ENCODE measurements at regions not wholly inside any gene's neighbourhood (a gene's known extent, or its start where the extent isn't known, plus 50 kb on each side); places are given as distances from the start of the nearest gene placed in this dataset.

- no peak for DNase-seq
Measured at GRCh38 chr12:77723308-77723707, 107.4 kb upstream of the NAV3 start.

DNA sequence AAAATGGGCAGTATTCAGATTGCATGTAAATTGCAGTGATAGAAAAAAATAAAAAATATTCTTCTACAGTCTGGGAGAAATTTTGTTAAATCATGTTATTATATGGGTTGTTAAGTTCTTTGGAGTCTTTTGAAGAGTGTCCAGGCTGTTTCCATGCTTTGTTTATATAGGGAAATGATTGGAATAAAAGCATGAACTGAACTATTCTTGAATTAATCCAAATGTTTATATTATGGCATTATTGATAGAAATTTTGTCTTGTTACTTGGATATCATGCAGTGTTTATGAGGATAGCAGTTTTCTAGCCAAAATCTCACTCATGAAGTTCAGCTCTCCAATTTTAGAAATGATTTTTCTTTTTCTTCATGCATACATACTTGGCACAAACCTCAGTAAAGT lies 108.2 kb upstream of the NAV3 start:
- DNase-seq, result no peak

GRCh38 chr12:77720258-77720657 lies 110.4 kb upstream of the NAV3 start:
- no peak for DNase-seq

DNA sequence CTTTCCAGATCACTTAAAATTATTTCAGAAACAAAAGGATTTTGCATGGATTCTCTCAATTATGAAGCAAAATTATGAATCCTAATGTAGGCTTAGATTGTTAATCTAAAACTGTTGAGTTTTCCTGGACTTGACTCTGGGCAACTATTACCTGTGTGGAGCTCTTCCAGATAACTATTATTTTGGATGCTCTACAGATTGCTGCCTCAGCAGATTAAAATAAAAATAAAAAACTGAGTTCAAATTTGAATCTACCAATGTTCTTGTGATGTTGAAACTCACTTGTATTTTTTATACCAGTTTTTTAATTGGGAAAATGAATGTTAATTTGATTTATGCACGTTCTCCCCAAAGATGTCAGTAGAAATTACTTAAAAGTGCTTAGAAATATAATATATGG lies 120.5 kb upstream of the NAV3 start:
- DNase-seq, result no peak

- no peak for DNase-seq
Measured at GRCh38 chr12:77697126-77697525, 133.6 kb upstream of the NAV3 start.

- DNase-seq, result peak in 1 of 58 donors; percentile 3
Measured at GRCh38 chr12:77696183-77696582, 134.5 kb upstream of the NAV3 start.

DNA sequence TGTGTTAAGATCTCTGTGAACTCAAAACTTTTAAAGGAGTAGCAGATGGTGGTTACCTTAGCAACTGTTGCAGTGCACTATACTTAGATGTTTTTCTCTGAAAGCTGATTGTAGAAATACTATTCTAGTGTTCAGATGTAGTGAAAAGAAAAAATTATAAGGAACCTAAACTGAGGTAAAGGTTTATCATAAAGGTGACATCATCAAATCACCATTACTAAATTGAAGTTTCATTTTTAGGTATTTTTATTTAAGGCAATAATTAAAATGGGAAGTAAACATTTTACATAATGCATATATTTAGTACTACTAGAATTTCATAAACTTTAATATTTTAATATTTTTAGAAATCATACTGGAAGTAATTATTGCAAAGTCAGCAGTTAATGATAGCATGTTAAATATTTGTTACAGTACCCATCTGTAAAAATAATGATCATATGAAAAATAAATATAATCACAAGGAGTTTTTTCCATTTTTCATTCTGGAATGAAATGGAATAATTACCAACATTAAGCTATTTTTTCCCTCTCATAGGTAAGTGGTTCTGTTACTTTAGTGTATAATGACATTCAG lies 141.1 kb upstream of the NAV3 start:
- no peak for DNase-seq

DNA sequence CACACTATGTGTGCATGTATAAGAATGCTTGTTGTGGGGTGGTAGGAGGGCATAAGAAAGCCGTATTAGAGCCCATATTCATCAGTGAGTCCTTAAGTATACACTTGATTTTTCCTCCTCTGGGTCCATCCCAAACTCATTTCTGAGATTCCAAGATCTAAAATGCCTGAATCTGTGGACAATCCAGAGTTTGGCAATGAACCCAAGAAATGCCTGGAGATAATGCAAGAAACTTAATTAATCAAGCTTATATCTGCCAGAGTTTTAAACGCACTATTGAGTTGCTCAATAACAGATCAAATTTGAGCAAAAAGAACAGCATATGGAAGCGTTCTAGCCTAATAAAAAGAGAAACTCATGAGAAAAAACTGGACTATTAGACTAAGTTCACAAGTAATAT lies 143.4 kb upstream of the NAV3 start:
- DNase-seq, result no peak

DNA sequence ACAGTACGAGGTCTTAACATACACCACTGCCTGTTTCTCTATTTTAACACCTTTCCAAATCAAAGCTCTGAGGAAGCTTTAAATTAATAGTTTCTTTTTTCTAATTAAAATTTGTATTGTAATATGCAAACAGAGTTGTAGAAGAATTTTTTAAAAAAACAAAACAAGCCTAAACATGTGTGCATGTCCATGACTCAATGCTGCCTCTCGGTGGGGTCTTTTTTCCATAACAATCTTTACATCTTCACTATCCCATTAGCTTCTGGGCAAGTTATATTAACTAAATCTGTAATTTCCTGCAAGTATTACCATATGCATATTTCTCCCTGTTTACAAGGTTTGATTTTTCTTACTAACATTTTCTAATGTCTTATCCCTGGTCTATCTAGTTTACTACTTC lies 143.9 kb upstream of the NAV3 start:
- no peak for DNase-seq

- DNase-seq, result no peak
Measured at GRCh38 chr12:77685901-77686300, 144.8 kb upstream of the NAV3 start.

- peak in 45 of 58 donors; percentile 2 to 74 (median 26) for DNase-seq
Measured at GRCh38 chr12:77685112-77685511, 145.6 kb upstream of the NAV3 start.

DNA sequence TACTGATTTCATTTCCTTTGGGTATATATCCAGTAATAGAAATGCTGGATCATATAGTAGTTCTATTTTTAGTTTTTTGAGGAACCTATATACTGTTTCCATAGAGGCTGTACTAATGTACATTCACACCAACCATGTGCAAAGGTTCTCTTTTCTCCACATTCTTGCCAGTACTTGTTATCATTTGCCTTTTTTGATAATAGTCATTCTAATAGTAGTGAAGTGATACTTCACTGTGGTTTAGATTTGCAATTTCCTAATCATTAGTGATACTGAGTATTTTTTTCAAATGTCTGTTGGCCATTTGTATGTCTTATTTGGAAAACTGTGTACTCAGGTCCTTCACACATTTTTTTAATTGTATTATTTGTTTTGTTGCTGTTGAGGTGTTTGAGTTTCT lies 148.2 kb upstream of the NAV3 start:
- DNase-seq, result no peak

DNA sequence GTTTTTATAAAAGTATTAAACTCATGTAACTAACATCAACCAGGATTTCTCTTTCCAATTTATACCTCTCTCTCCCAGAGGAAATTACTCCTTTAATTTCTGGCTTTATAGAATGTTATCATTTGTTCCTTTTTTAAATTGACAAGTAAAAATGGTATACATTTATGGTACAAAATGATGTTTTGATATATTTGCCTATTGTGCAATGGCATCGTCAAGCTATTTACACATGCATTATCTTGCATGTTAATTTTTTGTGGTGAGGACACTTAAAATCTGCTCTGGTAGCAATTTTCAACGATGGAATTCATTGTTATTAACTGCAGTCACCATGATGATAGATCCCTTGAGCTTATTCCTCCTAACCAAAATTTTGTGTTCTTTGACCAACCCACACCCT lies 149.0 kb upstream of the NAV3 start:
- DNase-seq, result no peak

GRCh38 chr12:77679686-77680085 lies 151.0 kb upstream of the NAV3 start:
- DNase-seq, result no peak

DNA sequence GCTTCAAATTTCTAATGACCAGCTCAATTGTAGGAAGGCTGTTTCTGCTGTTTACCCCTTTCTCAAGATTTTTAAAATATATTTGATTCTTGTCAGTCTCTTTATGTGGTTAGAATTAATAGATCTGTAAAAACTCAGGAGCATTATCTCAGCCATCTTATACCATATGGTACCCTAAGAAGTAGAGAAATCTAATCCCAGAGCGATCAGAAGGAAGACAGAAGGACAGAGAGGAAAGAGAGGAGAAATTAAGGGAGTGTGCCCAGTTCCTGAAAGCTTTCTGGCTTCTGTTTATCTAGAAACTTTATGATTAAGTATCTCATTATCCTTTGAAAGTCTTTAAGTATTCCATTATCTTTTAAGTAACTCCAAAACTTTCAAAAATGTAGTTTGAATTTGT lies 152.1 kb upstream of the NAV3 start:
- no peak for DNase-seq

DNA sequence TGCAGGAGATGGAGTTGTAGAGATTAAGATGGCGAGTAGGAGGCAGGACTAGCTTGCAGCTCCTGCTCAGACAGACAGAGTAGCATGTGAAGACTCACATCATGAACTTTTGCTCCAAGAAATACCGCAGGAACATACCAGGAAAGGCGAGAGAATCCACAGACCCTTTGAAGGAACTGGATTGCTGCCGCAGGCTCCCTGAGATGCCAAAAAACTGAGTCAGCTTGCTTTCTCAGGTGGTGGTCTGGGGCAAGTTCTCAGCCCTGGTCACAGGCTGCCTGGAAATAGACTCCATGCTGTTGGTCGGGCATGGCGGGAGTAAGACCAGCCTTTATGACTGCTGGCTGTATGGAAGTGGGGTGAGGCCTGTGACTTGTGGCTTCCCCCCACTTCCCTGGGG lies 163.6 kb upstream of the NAV3 start:
- DNase-seq, result no peak

GRCh38 chr12:77648716-77649115 lies 182.0 kb upstream of the NAV3 start:
- DNase-seq, result no peak

- no peak for DNase-seq
Measured at GRCh38 chr12:77645966-77646598, 184.6 kb upstream of the NAV3 start.

DNA sequence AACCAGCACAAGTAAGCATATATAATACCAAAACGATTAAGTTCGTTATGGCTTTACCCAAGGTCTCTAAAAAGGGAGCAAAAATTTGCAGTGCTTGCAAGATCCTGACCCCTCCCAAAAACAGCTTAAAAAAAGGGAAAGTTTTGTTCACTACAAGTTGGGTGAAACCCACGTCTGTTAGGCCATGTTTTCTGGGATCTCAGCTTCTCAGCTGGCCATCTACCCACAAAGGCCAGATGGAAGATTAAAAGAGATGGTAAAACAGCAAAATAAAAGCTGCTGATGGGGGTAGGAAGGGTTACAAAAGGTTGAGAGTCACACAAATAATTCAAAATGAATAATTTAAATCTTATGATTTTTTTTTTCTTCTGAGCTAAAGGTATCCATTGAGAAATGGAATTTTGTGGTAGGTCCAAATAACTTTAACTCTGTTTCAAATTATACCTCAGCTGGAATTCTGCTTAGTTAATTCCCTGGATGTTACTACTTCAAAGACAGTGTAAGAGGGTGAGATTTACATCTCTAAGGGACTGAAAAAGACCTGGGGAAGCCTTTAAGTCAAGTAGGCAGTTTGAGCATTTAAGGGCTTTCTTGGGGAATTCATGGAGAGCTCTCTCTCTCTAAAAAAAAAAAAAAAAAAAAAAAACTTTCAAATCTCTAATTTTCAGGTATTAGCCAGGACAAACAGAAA lies 185.6 kb upstream of the NAV3 start:
- no peak for DNase-seq

GRCh38 chr12:77642246-77642645 lies 188.4 kb upstream of the NAV3 start:
- no peak for DNase-seq

- DNase-seq, result no peak
Measured at GRCh38 chr12:77640356-77640755, 190.3 kb upstream of the NAV3 start.

GRCh38 chr12:77630790-77631445 lies 199.8 kb upstream of the NAV3 start:
- no peak for DNase-seq

DNA sequence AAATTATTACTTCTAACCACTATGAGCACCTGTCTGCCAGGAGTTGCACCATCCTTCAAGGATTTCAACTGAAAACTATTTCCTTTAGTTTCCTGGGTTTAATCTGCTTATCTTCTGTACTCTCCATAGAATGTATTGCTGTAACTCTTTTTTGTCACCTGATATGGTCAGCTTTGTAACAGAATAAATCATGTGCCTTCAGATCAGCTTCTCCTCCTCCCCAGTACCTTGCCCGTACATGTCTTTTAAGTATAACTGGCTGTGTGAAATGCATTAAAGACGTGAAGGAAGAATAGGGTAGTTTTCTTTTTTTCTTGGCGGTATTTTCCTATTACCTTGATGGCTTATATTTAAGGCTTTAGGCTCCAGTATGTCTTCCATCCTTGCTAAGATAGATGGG lies 200.3 kb upstream of the NAV3 start:
- DNase-seq, result no peak
